OCI-LY1 (cell line): ENCODE measurements at regions not wholly inside any gene's neighbourhood (a gene's known extent, or its start where the extent isn't known, plus 50 kb on each side); places are given as distances from the start of the nearest gene placed in this dataset.

ENCODE experiments used
- CTCF ChIP-seq: fragments of 200-600 bp; sonication (generic), shearing (Covaris generic); IDR thresholded peaks from 2 replicates; pipeline ENCODE4 v1.5.1; 2017; ENCODE audit warnings: mild to moderate bottlenecking, antibody characterized with exemption, low read length, moderate library complexity, mixed read lengths
- EZH2 ChIP-seq: fragments of 200-600 bp; sonication (generic), shearing (Covaris generic); IDR thresholded peaks from 2 replicates; pipeline ENCODE4 v1.8.0; 2017; ENCODE audit warnings: borderline replicate concordance, mixed run types, mild to moderate bottlenecking, antibody characterized with exemption, low read length, moderate library complexity, mixed read lengths

DNA sequence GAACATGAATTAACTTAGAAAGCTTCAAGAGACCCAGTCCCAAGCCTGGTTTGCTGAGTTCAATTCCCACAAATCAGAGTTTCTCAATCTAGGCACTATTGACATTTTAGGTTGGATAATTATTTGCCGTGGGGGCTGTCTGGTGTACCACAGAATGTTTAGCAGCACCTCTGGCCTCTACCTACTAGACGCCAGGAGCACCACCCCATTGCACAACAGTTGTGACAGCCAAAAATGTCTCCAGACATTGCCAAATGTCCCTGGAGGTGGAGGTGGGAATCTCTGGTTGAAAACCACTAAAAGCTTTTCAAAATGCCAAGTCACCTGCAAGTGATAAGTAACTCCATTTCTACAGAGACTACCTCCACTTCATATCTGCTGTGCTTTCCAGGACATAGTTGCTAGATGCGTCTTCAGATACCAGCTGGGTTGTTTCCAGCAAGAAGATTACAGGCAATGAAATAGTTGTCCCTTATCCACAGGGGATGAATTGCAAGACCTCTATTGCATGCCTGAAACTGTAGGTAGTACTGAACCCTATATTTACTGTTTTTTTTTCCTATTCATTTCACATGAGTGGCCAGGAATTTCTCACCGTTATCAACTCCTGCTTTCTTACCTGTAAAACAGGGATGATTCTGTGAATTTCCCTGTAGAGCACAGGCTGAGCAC lies 554.3 kb downstream of the ZEB2 start:
- no peak for TF ChIP-seq CTCF
- TF ChIP-seq EZH2 = no peak
